ENCODE measurements at regions not wholly inside any gene's neighbourhood (a gene's known extent, or its start where the extent isn't known, plus 50 kb on each side); places are given as distances from the start of the nearest gene placed in this dataset.

GRCh38 chr3:127059072-127059471 lies 76.2 kb downstream of the PLXNA1 start:
- no peaks in the 10 kb centered on the region for H3K27me3 ChIP-seq (ENCODE audit: insufficient read depth, insufficient read length)
- TF ChIP-seq ZNF274 (IDR thresholded peaks at IDR 0.05; ENCODE audit: low read depth, low read length) (no peak), YY1 (IDR thresholded peaks at IDR 0.05; ENCODE audit: insufficient read depth, insufficient read length) (no peak), SUZ12 (IDR thresholded peaks at IDR 0.05; ENCODE audit: extremely low read depth, insufficient read depth, insufficient read length) (no peak)
- DNase-seq (ENCODE audit: low read depth, low spot score), result no peak

GRCh38 chr3:127061641-127062040 lies 78.7 kb downstream of the PLXNA1 start:
- no peaks in the 10 kb centered on the region for H3K27me3 ChIP-seq (ENCODE audit: insufficient read depth, insufficient read length)
- no peak overlapping the region for H3K4me3 ChIP-seq (ENCODE audit: insufficient read length, low read depth)
- no peaks in the 10 kb centered on the region for H3K36me3 ChIP-seq (ENCODE audit: insufficient read depth, insufficient read length, low read length)
- H3K9ac ChIP-seq (ENCODE audit: insufficient read length, low read depth), result no peak overlapping the region
- peaks cover 6% of the 10 kb centered on the region for H3K4me1 ChIP-seq (ENCODE audit: insufficient read depth, insufficient read length)
- peaks cover 19% of the 10 kb centered on the region; the same call in 1 of the 2 replicates for H3K9me3 ChIP-seq (ENCODE audit: insufficient read depth, low read length)
- no peak for TF ChIP-seq SUZ12 (IDR thresholded peaks at IDR 0.05; ENCODE audit: extremely low read depth, insufficient read depth, insufficient read length)
- TF ChIP-seq ZNF274 (IDR thresholded peaks at IDR 0.05; ENCODE audit: low read depth, low read length), result no peak
- TF ChIP-seq YY1 (IDR thresholded peaks at IDR 0.05; ENCODE audit: insufficient read depth, insufficient read length), result no peak
- DNase-seq (ENCODE audit: low read depth, low spot score), result no peak

More at GRCh38 chr3:127059072-127059471, 76.2 kb downstream of the PLXNA1 start:
- peaks cover 4% of the 10 kb centered on the region for H3K4me1 ChIP-seq (ENCODE audit: insufficient read depth, insufficient read length)
- no peak overlapping the region for H3K4me3 ChIP-seq (ENCODE audit: insufficient read length, low read depth)
- peaks cover 19% of the 10 kb centered on the region; the same call in 1 of the 2 replicates for H3K9me3 ChIP-seq (ENCODE audit: insufficient read depth, low read length)
- H3K36me3 ChIP-seq (ENCODE audit: insufficient read depth, insufficient read length, low read length), result no peaks in the 10 kb centered on the region
- H3K9ac ChIP-seq (ENCODE audit: insufficient read length, low read depth), result no peak overlapping the region

- Histone ChIP-seq H3K9me3 (ENCODE audit: insufficient read depth, low read length) (peaks cover 8% of the 10 kb centered on the region; the same call in 1 of the 2 replicates), H3K9ac (ENCODE audit: insufficient read length, low read depth) (no peak overlapping the region), H3K4me3 (ENCODE audit: insufficient read length, low read depth) (no peak overlapping the region), H3K4me1 (ENCODE audit: insufficient read depth, insufficient read length) (peaks cover 6% of the 10 kb centered on the region), H3K36me3 (ENCODE audit: insufficient read depth, insufficient read length, low read length) (no peaks in the 10 kb centered on the region), H3K27me3 (ENCODE audit: insufficient read depth, insufficient read length) (no peaks in the 10 kb centered on the region)
- TF ChIP-seq ZNF274 (IDR thresholded peaks at IDR 0.05; ENCODE audit: low read depth, low read length) (no peak), YY1 (IDR thresholded peaks at IDR 0.05; ENCODE audit: insufficient read depth, insufficient read length) (no peak), SUZ12 (IDR thresholded peaks at IDR 0.05; ENCODE audit: extremely low read depth, insufficient read depth, insufficient read length) (no peak)
- DNase-seq (ENCODE audit: low read depth, low spot score), result no peak
Measured at GRCh38 chr3:127062926-127063325, 80.0 kb downstream of the PLXNA1 start.

GRCh38 chr3:127063916-127064315 lies 81.0 kb downstream of the PLXNA1 start:
- no peak for DNase-seq (ENCODE audit: low read depth, low spot score)
- no peak overlapping the region for H3K4me3 ChIP-seq (ENCODE audit: insufficient read length, low read depth)
- H3K36me3 ChIP-seq (ENCODE audit: insufficient read depth, insufficient read length, low read length), result no peaks in the 10 kb centered on the region
- no peaks in the 10 kb centered on the region for H3K27me3 ChIP-seq (ENCODE audit: insufficient read depth, insufficient read length)
- H3K4me1 ChIP-seq (ENCODE audit: insufficient read depth, insufficient read length), result peaks cover 6% of the 10 kb centered on the region
- H3K9me3 ChIP-seq (ENCODE audit: insufficient read depth, low read length), result peaks cover 7% of the 10 kb centered on the region; the same call in 1 of the 2 replicates
- no peak for TF ChIP-seq ZNF274 (IDR thresholded peaks at IDR 0.05; ENCODE audit: low read depth, low read length)
- no peak for TF ChIP-seq SUZ12 (IDR thresholded peaks at IDR 0.05; ENCODE audit: extremely low read depth, insufficient read depth, insufficient read length)
- no peak for TF ChIP-seq YY1 (IDR thresholded peaks at IDR 0.05; ENCODE audit: insufficient read depth, insufficient read length)
- no peak overlapping the region for H3K9ac ChIP-seq (ENCODE audit: insufficient read length, low read depth)

GRCh38 chr3:127064391-127065137 lies 81.6 kb downstream of the PLXNA1 start:
- no peak overlapping the region for H3K9ac ChIP-seq (ENCODE audit: insufficient read length, low read depth)
- no peak for DNase-seq (ENCODE audit: low read depth, low spot score)
- no peak overlapping the region for H3K4me3 ChIP-seq (ENCODE audit: insufficient read length, low read depth)
- no peaks in the 10 kb centered on the region for H3K27me3 ChIP-seq (ENCODE audit: insufficient read depth, insufficient read length)
- TF ChIP-seq YY1 (IDR thresholded peaks at IDR 0.05; ENCODE audit: insufficient read depth, insufficient read length) (no peak), SUZ12 (IDR thresholded peaks at IDR 0.05; ENCODE audit: extremely low read depth, insufficient read depth, insufficient read length) (no peak), ZNF274 (IDR thresholded peaks at IDR 0.05; ENCODE audit: low read depth, low read length) (no peak)
- peaks cover 6% of the 10 kb centered on the region for H3K4me1 ChIP-seq (ENCODE audit: insufficient read depth, insufficient read length)
- no peaks in the 10 kb centered on the region for H3K36me3 ChIP-seq (ENCODE audit: insufficient read depth, insufficient read length, low read length)
- H3K9me3 ChIP-seq (ENCODE audit: insufficient read depth, low read length), result peaks cover 7% of the 10 kb centered on the region; the same call in 1 of the 2 replicates

- no peaks in the 10 kb centered on the region for H3K27me3 ChIP-seq (ENCODE audit: insufficient read depth, insufficient read length)
- DNase-seq (ENCODE audit: low read depth, low spot score), result no peak
Measured at GRCh38 chr3:127065138-127065427, 82.2 kb downstream of the PLXNA1 start.

GRCh38 chr3:127065561-127066290 lies 82.8 kb downstream of the PLXNA1 start:
- no peak for TF ChIP-seq ZNF274 (IDR thresholded peaks at IDR 0.05; ENCODE audit: low read depth, low read length)
- no peak for TF ChIP-seq YY1 (IDR thresholded peaks at IDR 0.05; ENCODE audit: insufficient read depth, insufficient read length)
- no peak for TF ChIP-seq SUZ12 (IDR thresholded peaks at IDR 0.05; ENCODE audit: extremely low read depth, insufficient read depth, insufficient read length)
- H3K9ac ChIP-seq (ENCODE audit: insufficient read length, low read depth), result no peak overlapping the region
- H3K4me1 ChIP-seq (ENCODE audit: insufficient read depth, insufficient read length), result peaks cover 6% of the 10 kb centered on the region
- no peaks in the 10 kb centered on the region for H3K36me3 ChIP-seq (ENCODE audit: insufficient read depth, insufficient read length, low read length)
- H3K27me3 ChIP-seq (ENCODE audit: insufficient read depth, insufficient read length), result no peaks in the 10 kb centered on the region
- H3K4me3 ChIP-seq (ENCODE audit: insufficient read length, low read depth), result no peak overlapping the region
- peaks cover 7% of the 10 kb centered on the region; the same call in 1 of the 2 replicates for H3K9me3 ChIP-seq (ENCODE audit: insufficient read depth, low read length)
- DNase-seq (ENCODE audit: low read depth, low spot score), result no peak

More at GRCh38 chr3:127065138-127065427, 82.2 kb downstream of the PLXNA1 start:
- Histone ChIP-seq H3K9me3 (ENCODE audit: insufficient read depth, low read length) (peaks cover 7% of the 10 kb centered on the region; the same call in 1 of the 2 replicates), H3K9ac (ENCODE audit: insufficient read length, low read depth) (no peak overlapping the region), H3K4me1 (ENCODE audit: insufficient read depth, insufficient read length) (peaks cover 6% of the 10 kb centered on the region), H3K4me3 (ENCODE audit: insufficient read length, low read depth) (no peak overlapping the region), H3K36me3 (ENCODE audit: insufficient read depth, insufficient read length, low read length) (no peaks in the 10 kb centered on the region)
- TF ChIP-seq SUZ12 (IDR thresholded peaks at IDR 0.05; ENCODE audit: extremely low read depth, insufficient read depth, insufficient read length) (no peak), YY1 (IDR thresholded peaks at IDR 0.05; ENCODE audit: insufficient read depth, insufficient read length) (no peak), ZNF274 (IDR thresholded peaks at IDR 0.05; ENCODE audit: low read depth, low read length) (no peak)

Measured in NT2/D1 (cell line).